ENCODE measurements at regions not wholly inside any gene's neighbourhood (a gene's known extent, or its start where the extent isn't known, plus 50 kb on each side); places are given as distances from the start of the nearest gene placed in this dataset.

- TF ChIP-seq EZH2 (IDR thresholded peaks at IDR 0.05; ENCODE audit: borderline replicate concordance, low read length): no peak
- TF ChIP-seq CTCF (IDR thresholded peaks at IDR 0.05; ENCODE audit: low read length): no peak
Measured at GRCh38 chr6:19135706-19136105, 701.5 kb upstream of the ID4 start.

Measured in OCI-LY1 (cell line).